GM12878 (cell line): ENCODE measurements at regions not wholly inside any gene's neighbourhood (a gene's known extent, or its start where the extent isn't known, plus 50 kb on each side); places are given as distances from the start of the nearest gene placed in this dataset.

Experiments
- ATAC-seq: fragments of 200-7000 bp; cut with Tn5 transposase; 3 replicates; pipeline ENCODE4 v1.9.1; 2020; ENCODE audit warnings: mild to moderate bottlenecking, moderate library complexity
- BruUV-seq: library from RNA; stranded (reverse); fragments of 400-500 nt; replicated peaks from 2 replicates; lab custom pipeline; 2021; lab: Mats Ljungman, UMichigan
- CTCF ChIA-PET: fragments of 300-600 bp; sonication (Branson Sonifier 250); formaldehyde crosslinking; extraction: SDS; loops from one replicate; lab custom pipeline; 2021; ENCODE audit warnings: inconsistent platforms; lab: Yijun Ruan, JAX
- POLR2A ChIA-PET: fragments of 350-600 bp; formaldehyde crosslinking; extraction: SDS; loops from one replicate; lab custom pipeline; 2021; ENCODE audit warnings: inconsistent platforms; lab: Charles Lee
- RAD21 ChIA-PET: fragments of 300-600 bp; sonication (Branson Sonifier 250); formaldehyde crosslinking; loops from one replicate; lab custom pipeline; 2023; ENCODE audit warnings: antibody characterized with exemption; ENCODE audit not compliant: unreplicated experiment; lab: Charles Lee
- SMC1A ChIA-PET: fragments of 300-600 bp; sonication (Branson Sonifier 250); formaldehyde crosslinking; loops from one replicate; lab custom pipeline; 2023; ENCODE audit not compliant: unreplicated experiment, uncharacterized antibody; lab: Charles Lee
- DNase-seq: peaks from one replicate; pipeline ENCODE4 v3.0.0-alpha.2; 2011; ENCODE audit warnings: low read depth, low spot score
- FAIRE-seq: peaks from 3 replicates; lab custom pipeline; 2011; peaks lifted over from hg19 to GRCh38; lab: Jason Lieb, UNC
- H2AFZ ChIP-seq: 2 replicates; pipeline ENCODE4 v1.6.0; 2011; ENCODE audit warnings: low read depth, low read length, control low read depth; ENCODE audit not compliant: control insufficient read depth
- H3K27ac ChIP-seq: 2 replicates; pipeline ENCODE4 v1.5.1; 2011; ENCODE audit warnings: control low read depth; ENCODE audit not compliant: control insufficient read depth, insufficient read depth
- H3K27me3 ChIP-seq, 2 experiments: replicated peaks in 1 of 2; 2 replicates each; pipeline versions ENCODE4 v1.6.0 to v1.6.1; 2011; ENCODE audit warnings: low read length in 1 of 2; ENCODE audit not compliant: control insufficient read depth in 2 of 2, insufficient read depth in 2 of 2
- H3K36me3 ChIP-seq, 2 experiments: 2 replicates each; pipeline ENCODE4 v1.5.1; 2011; ENCODE audit warnings: low read length in 1 of 2; ENCODE audit not compliant: control insufficient read depth in 2 of 2, insufficient read depth in 2 of 2
- H3K4me1 ChIP-seq: 2 replicates; pipeline ENCODE4 v1.6.1; 2011; ENCODE audit warnings: mild to moderate bottlenecking, low read length, moderate library complexity, mixed read lengths; ENCODE audit not compliant: control insufficient read depth, insufficient read depth
- H3K4me2 ChIP-seq: 2 replicates; pipeline ENCODE4 v1.6.0; 2011; ENCODE audit warnings: control low read depth; ENCODE audit not compliant: control insufficient read depth, insufficient read depth
- H3K4me3 ChIP-seq: fragments of 200-600 bp; sonication (generic); 2 replicates; pipeline ENCODE4 v1.5.1; 2016
- H3K79me2 ChIP-seq: 2 replicates; pipeline ENCODE4 v1.6.0; 2011; ENCODE audit warnings: low read length; ENCODE audit not compliant: control insufficient read depth, insufficient read depth
- H3K9ac ChIP-seq: 2 replicates; pipeline ENCODE4 v1.8.0; 2011; ENCODE audit warnings: low read length, control low read depth, mixed read lengths; ENCODE audit not compliant: control insufficient read depth, insufficient read depth
- H3K9me3 ChIP-seq: replicated peaks from 3 replicates; pipeline ENCODE4 v1.5.1; 2011; ENCODE audit warnings: mild to moderate bottlenecking, low read length; ENCODE audit not compliant: control insufficient read depth, insufficient read depth
- H4K20me1 ChIP-seq: 2 replicates; pipeline ENCODE4 v1.6.0; 2011; ENCODE audit not compliant: control insufficient read depth, insufficient read depth
- BMI1 ChIP-seq: fragments of 450-650 bp; IDR thresholded peaks from 2 replicates; pipeline ENCODE4 v1.6.1; 2016; ENCODE audit warnings: mild to moderate bottlenecking, moderate library complexity, borderline replicate concordance
- DPF2 ChIP-seq: fragments of 450-650 bp; IDR thresholded peaks from 2 replicates; pipeline ENCODE4 v1.6.1; 2017; ENCODE audit warnings: mild to moderate bottlenecking
- EP300 ChIP-seq, 2 experiments: fragments of 150-350 bp in 1 of 2; IDR thresholded peaks; 2 replicates each; pipeline ENCODE4 v1.6.1; 2011 to 2012; ENCODE audit warnings: low read depth in 2 of 2, low read length in 2 of 2, borderline replicate concordance in 1 of 2, improper control_type of control experiment in 1 of 2, inconsistent platforms in 1 of 2; ENCODE audit not compliant: control insufficient read depth in 1 of 2
- KAT2A ChIP-seq: conservative IDR thresholded peaks from 2 replicates; pipeline ENCODE4 v1.6.1; 2011; ENCODE audit warnings: low read depth, low read length; ENCODE audit not compliant: control insufficient read depth
- NR2F1 ChIP-seq: fragments of 450-650 bp; conservative IDR thresholded peaks from 2 replicates; pipeline ENCODE4 v1.6.1; 2017; ENCODE audit warnings: mild to moderate bottlenecking
- PAX5 ChIP-seq: IDR thresholded peaks from 2 replicates; pipeline ENCODE4 v1.6.1; 2011; ENCODE audit warnings: low read depth, low read length, borderline replicate concordance
- PML ChIP-seq: IDR thresholded peaks from 2 replicates; pipeline ENCODE4 v1.6.1; 2012; ENCODE audit warnings: low read length, inconsistent platforms
- POU2F2 ChIP-seq: IDR thresholded peaks from 3 replicates; pipeline ENCODE4 v1.6.1; 2011; ENCODE audit warnings: low read depth, mild to moderate bottlenecking, low read length, borderline replicate concordance
- RAD21 ChIP-seq: IDR thresholded peaks from 2 replicates; pipeline ENCODE4 v1.6.1; 2011; ENCODE audit warnings: mild to moderate bottlenecking, low read depth, low read length, moderate library complexity; ENCODE audit not compliant: insufficient read depth
- RBBP5 ChIP-seq: fragments of 200-600 bp; sonication (generic); conservative IDR thresholded peaks from 2 replicates; pipeline ENCODE4 v1.6.1; 2016
- SMAD1 ChIP-seq: fragments of 450-650 bp; IDR thresholded peaks from 2 replicates; pipeline ENCODE4 v1.6.1; 2018; ENCODE audit warnings: mild to moderate bottlenecking, low read depth; ENCODE audit not compliant: partially characterized antibody
- TAF1 ChIP-seq: IDR thresholded peaks from 2 replicates; pipeline ENCODE4 v1.6.1; 2011; ENCODE audit warnings: mild to moderate bottlenecking, low read depth, low read length, borderline replicate concordance
- YY1 ChIP-seq: IDR thresholded peaks from 2 replicates; pipeline ENCODE4 v1.6.1; 2011; ENCODE audit warnings: low read depth, mild to moderate bottlenecking, low read length
- WGBS: methylation state at CpG from one replicate; pipeline ENCODE4 v1.1.6; 2016; ENCODE audit warnings: low lambda C conversion rate; ENCODE audit not compliant: insufficient replicate concordance, insufficient coverage; ENCODE audit errors: missing lambda C conversion rate; 5-methylcytosine and 5-hydroxymethylcytosine counted together
- in situ Hi-C: fragments of 300-500 bp; cut with MboI; formaldehyde crosslinking; loops from 9 replicates; pipeline ENCODE4 v1.14.3; 2018; ENCODE audit warnings: mixed read lengths
- intact Hi-C: fragments of 100-400 bp; cut with micrococcal nuclease; formaldehyde crosslinking; loops from one replicate; pipeline ENCODE4 v1.14.2; 2022; ENCODE audit not compliant: unreplicated experiment
- TF ChIP-seq, protein P1 (sequence below): IDR thresholded peaks from 2 replicates; pipeline ENCODE4 v1.6.1; 2011; ENCODE audit warnings: borderline replicate concordance, low read depth, mild to moderate bottlenecking, moderate library complexity, low read length; ENCODE audit not compliant: insufficient read depth, poor library complexity, severe bottlenecking

GRCh38 chr4:32462944-32463343 lies 1742.8 kb downstream of the PCDH7 start (continued):
- TF ChIP-seq TAF1: no peak
- no peak for TF ChIP-seq PML
- 0 out of 2 replicates have a peak, but pooled peaks have one; percentile 23 for TF ChIP-seq RAD21
- no peak for TF ChIP-seq PAX5
- no peak for TF ChIP-seq POU2F2
- no peak for TF ChIP-seq RBBP5
- no peak for TF ChIP-seq BMI1
- TF ChIP-seq, protein P1, sequence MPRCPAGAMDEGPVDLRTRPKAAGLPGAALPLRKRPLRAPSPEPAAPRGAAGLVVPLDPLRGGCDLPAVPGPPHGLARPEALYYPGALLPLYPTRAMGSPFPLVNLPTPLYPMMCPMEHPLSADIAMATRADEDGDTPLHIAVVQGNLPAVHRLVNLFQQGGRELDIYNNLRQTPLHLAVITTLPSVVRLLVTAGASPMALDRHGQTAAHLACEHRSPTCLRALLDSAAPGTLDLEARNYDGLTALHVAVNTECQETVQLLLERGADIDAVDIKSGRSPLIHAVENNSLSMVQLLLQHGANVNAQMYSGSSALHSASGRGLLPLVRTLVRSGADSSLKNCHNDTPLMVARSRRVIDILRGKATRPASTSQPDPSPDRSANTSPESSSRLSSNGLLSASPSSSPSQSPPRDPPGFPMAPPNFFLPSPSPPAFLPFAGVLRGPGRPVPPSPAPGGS: no peak
- no peak for TF ChIP-seq NR2F1
- no peak for TF ChIP-seq YY1
- TF ChIP-seq, all 136 proteins: peak for 3

GRCh38 chr4:32470087-32470585 lies 1750.0 kb downstream of the PCDH7 start:
- RAD21 ChIA-PET: no interaction called here
- CTCF ChIA-PET: interaction anchor here (1.3 kb wide), 1 partner anchor 8 kb away, joined by 6 read pairs; no protein-coding TSS in a partner anchor
- ATAC-seq: no peak
- H3K4me1 ChIP-seq: no peaks in the 10 kb centered on the region
- H3K9me3 ChIP-seq: no peaks in the 10 kb centered on the region
- no TSS peak for BruUV-seq
- in situ Hi-C loops: no loop called here
- H3K79me2 ChIP-seq: no peaks in the 10 kb centered on the region
- H3K27ac ChIP-seq: no peak overlapping the region
- no peak for DNase-seq
- no peak overlapping the region for H3K4me3 ChIP-seq
- intact Hi-C loops: no loop called here
- TF ChIP-seq YY1 (no peak), SMAD1 (no peak), EP300 (IDR thresholded peaks at IDR 0.05; ENCODE audit: borderline replicate concordance in 1 of 2, control insufficient read depth in 1 of 2, low read depth in 2 of 2, low read length in 2 of 2) (no peak), DPF2 (no peak), KAT2A (no peak)
- POLR2A ChIA-PET: no interaction called here
- H3K36me3 ChIP-seq: no peaks in the 10 kb centered on the region
- no peak overlapping the region for H2AFZ ChIP-seq
- FAIRE-seq: no peak
- H3K9ac ChIP-seq: no peak overlapping the region
- H3K27me3 ChIP-seq: no peaks in the 10 kb centered on the region
- H4K20me1 ChIP-seq: no peaks in the 10 kb centered on the region
- SMC1A ChIA-PET: interaction anchor here (1.9 to 2.2 kb wide), 2 partner anchors 17 to 18 kb away, joined by 4 to 5 read pairs; no protein-coding TSS in a partner anchor
- no peak overlapping the region for H3K4me2 ChIP-seq
- WGBS: 0% methylated on average over 1 of the region's 1 CpG
